GM23248 (cell line): ENCODE measurements at regions not wholly inside any gene's neighbourhood (a gene's known extent, or its start where the extent isn't known, plus 50 kb on each side); places are given as distances from the start of the nearest gene placed in this dataset.

ENCODE experiments used
- DNase-seq: peaks from one replicate; pipeline ENCODE4 v3.0.0-alpha.2; 2015
- H2AFZ ChIP-seq: fragments of 200-600 bp; sonication (generic); 2 replicates; pipeline ENCODE4 v1.6.1; 2016; ENCODE audit warnings: antibody characterized with exemption
- H3F3A ChIP-seq: fragments of 200-600 bp; sonication (generic); 2 replicates; pipeline ENCODE4 v1.6.1; 2016; ENCODE audit warnings: mild to moderate bottlenecking, antibody characterized with exemption, mixed run types; ENCODE audit not compliant: insufficient read depth
- H3K27ac ChIP-seq: fragments of 200-600 bp; sonication (generic); 2 replicates; pipeline ENCODE4 v1.5.1; 2016; ENCODE audit warnings: mild to moderate bottlenecking
- H3K27me3 ChIP-seq: fragments of 200-600 bp; sonication (generic); replicated peaks from 2 replicates; pipeline ENCODE4 v1.6.1; 2016; ENCODE audit warnings: mild to moderate bottlenecking; ENCODE audit not compliant: insufficient read depth
- H3K36me3 ChIP-seq: fragments of 200-600 bp; sonication (generic); 2 replicates; pipeline ENCODE4 v1.6.1; 2016; ENCODE audit warnings: low read depth, mild to moderate bottlenecking
- H3K4me1 ChIP-seq: fragments of 200-600 bp; sonication (generic); 2 replicates; pipeline ENCODE4 v1.6.1; 2016; ENCODE audit warnings: mild to moderate bottlenecking; ENCODE audit not compliant: insufficient read depth
- H3K4me2 ChIP-seq: fragments of 200-600 bp; sonication (generic); one replicate; pipeline ENCODE4 v1.6.1; 2016; ENCODE audit warnings: mild to moderate bottlenecking; ENCODE audit not compliant: unreplicated experiment
- H3K4me3 ChIP-seq: fragments of 200-600 bp; sonication (generic); 2 replicates; pipeline ENCODE4 v1.5.1; 2016; ENCODE audit warnings: mild to moderate bottlenecking
- H3K79me2 ChIP-seq: fragments of 200-600 bp; sonication (generic); 2 replicates; pipeline ENCODE4 v1.6.1; 2016; ENCODE audit warnings: mild to moderate bottlenecking; ENCODE audit not compliant: insufficient read depth
- H3K9ac ChIP-seq: fragments of 200-600 bp; sonication (generic); 2 replicates; pipeline ENCODE4 v1.6.1; 2016; ENCODE audit warnings: mild to moderate bottlenecking
- H3K9me2 ChIP-seq: fragments of 200-600 bp; sonication (generic); 2 replicates; pipeline ENCODE4 v1.6.1; 2016; ENCODE audit warnings: mixed run types, mild to moderate bottlenecking, moderate library complexity; ENCODE audit not compliant: insufficient read depth
- H3K9me3 ChIP-seq: fragments of 200-600 bp; sonication (generic); one replicate; pipeline ENCODE4 v1.6.1; 2017; ENCODE audit warnings: low read depth
- H4K20me1 ChIP-seq: fragments of 200-600 bp; sonication (generic); 2 replicates; pipeline ENCODE4 v1.6.0; 2016; ENCODE audit not compliant: insufficient read depth
- EZH2 ChIP-seq: fragments of 200-600 bp; sonication (generic); IDR thresholded peaks from 2 replicates; pipeline ENCODE4 v1.6.1; 2018; ENCODE audit warnings: antibody characterized with exemption, mild to moderate bottlenecking; ENCODE audit not compliant: insufficient read depth, poor library complexity, severe bottlenecking
- EZH2phosphoT487 ChIP-seq: fragments of 200-600 bp; sonication (generic); IDR thresholded peaks from 2 replicates; pipeline ENCODE4 v1.6.1; 2018; ENCODE audit warnings: antibody characterized with exemption, moderate library complexity, mild to moderate bottlenecking, low read depth; ENCODE audit not compliant: insufficient read depth
- WGBS, 2 experiments: methylation state at CpG; one replicate each; pipeline ENCODE4 v1.1.6; 2015 to 2017; ENCODE audit warnings: low lambda C conversion rate in 2 of 2, low coverage in 1 of 2; ENCODE audit errors: missing lambda C conversion rate in 2 of 2; 5-methylcytosine and 5-hydroxymethylcytosine counted together
- in situ Hi-C: fragments of 300-500 bp; cut with MboI; formaldehyde crosslinking; loops from 2 replicates; pipeline ENCODE4 v1.15.0; 2020

GRCh38 chr10:131485732-131486131 is 174.2 kb upstream of the TCERG1L start:
- Histone ChIP-seq H3K4me2 (peak overlapping the region; percentile 34), H4K20me1 (no peaks in the 10 kb centered on the region), H2AFZ (no peak overlapping the region), H3F3A (peaks cover 13% of the 10 kb centered on the region), H3K27ac (0 out of 2 replicates have a peak overlapping the region, but pooled peaks have one; percentile 10), H3K79me2 (no peaks in the 10 kb centered on the region), H3K27me3 (no peaks in the 10 kb centered on the region), H3K9ac (no peak overlapping the region), H3K9me2 (peaks cover 4% of the 10 kb centered on the region; the same call in 1 of the 2 replicates), H3K9me3 (no peaks in the 10 kb centered on the region), H3K4me3 (no peak overlapping the region), H3K4me1 (peaks cover 13% of the 10 kb centered on the region), H3K36me3 (no peaks in the 10 kb centered on the region)
- DNase-seq: peak; percentile 75
- in situ Hi-C loops: no loop called here
- WGBS, 2 experiments: 33 to 38% methylated on average over 2 of the region's 2 CpGs
- TF ChIP-seq EZH2phosphoT487: no peak
- TF ChIP-seq EZH2: no peak

GRCh38 chr10:131487822-131488221 is 176.3 kb upstream of the TCERG1L start:
- DNase-seq: no peak
- no peaks in the 10 kb centered on the region for H3K27me3 ChIP-seq
- no peaks in the 10 kb centered on the region for H4K20me1 ChIP-seq
- H3K79me2 ChIP-seq: no peaks in the 10 kb centered on the region
- H3K9me3 ChIP-seq: no peaks in the 10 kb centered on the region
- TF ChIP-seq EZH2: no peak
- no peak for TF ChIP-seq EZH2phosphoT487
- WGBS, 2 experiments: 76 to 78% methylated on average over 5 of the region's 5 CpGs
- H3K36me3 ChIP-seq: no peaks in the 10 kb centered on the region
- no peak overlapping the region for H2AFZ ChIP-seq
- no peak overlapping the region for H3K27ac ChIP-seq
- peaks cover 19% of the 10 kb centered on the region for H3F3A ChIP-seq
- H3K9ac ChIP-seq: no peak overlapping the region
- in situ Hi-C loops: no loop called here
- H3K4me3 ChIP-seq: no peak overlapping the region
- peaks cover 21% of the 10 kb centered on the region for H3K4me1 ChIP-seq
- no peak overlapping the region for H3K4me2 ChIP-seq
- peaks cover 4% of the 10 kb centered on the region; the same call in 1 of the 2 replicates for H3K9me2 ChIP-seq

- H3K4me1 ChIP-seq: peaks cover 12% of the 10 kb centered on the region
- no peak overlapping the region for H2AFZ ChIP-seq
- peak; percentile 71 for DNase-seq
- peak overlapping the region; percentile 28 for H3K27ac ChIP-seq
- in situ Hi-C loops: no loop called here
- no peak overlapping the region for H3K4me3 ChIP-seq
- no peaks in the 10 kb centered on the region for H3K9me3 ChIP-seq
- H3K79me2 ChIP-seq: no peaks in the 10 kb centered on the region
- no peaks in the 10 kb centered on the region for H4K20me1 ChIP-seq
- H3K9ac ChIP-seq: no peak overlapping the region
- H3K36me3 ChIP-seq: no peaks in the 10 kb centered on the region
- 36 to 46% methylated on average over 9 of the region's 9 CpGs for WGBS, 2 experiments
- H3K27me3 ChIP-seq: no peaks in the 10 kb centered on the region
- no peak overlapping the region for H3K4me2 ChIP-seq
- peaks cover 16% of the 10 kb centered on the region for H3F3A ChIP-seq
- TF ChIP-seq EZH2: no peak
- TF ChIP-seq EZH2phosphoT487: no peak
- H3K9me2 ChIP-seq: peaks cover 4% of the 10 kb centered on the region; the same call in 1 of the 2 replicates
These were observed 179.6 kb upstream of the TCERG1L start for GRCh38 chr10:131490991-131491594.

- Histone ChIP-seq H3K4me1 (peaks cover 9% of the 10 kb centered on the region), H3K27ac (no peak overlapping the region), H2AFZ (no peak overlapping the region), H3K4me3 (no peak overlapping the region), H4K20me1 (no peaks in the 10 kb centered on the region), H3K36me3 (no peaks in the 10 kb centered on the region), H3K4me2 (no peak overlapping the region), H3F3A (peaks cover 7% of the 10 kb centered on the region; the same call in 1 of the 2 replicates), H3K9ac (no peak overlapping the region), H3K9me2 (no peaks in the 10 kb centered on the region), H3K79me2 (no peaks in the 10 kb centered on the region), H3K27me3 (no peaks in the 10 kb centered on the region), H3K9me3 (no peaks in the 10 kb centered on the region)
- no peak for TF ChIP-seq EZH2phosphoT487
- TF ChIP-seq EZH2: no peak
- in situ Hi-C loops: no loop called here
- no peak for DNase-seq
- 58 to 64% methylated on average over 9 of the region's 9 CpGs for WGBS, 2 experiments
These were observed 180.8 kb upstream of the TCERG1L start for GRCh38 chr10:131492211-131492857.
